Sigmoid colon (tissue), 4 donors: ENCODE measurements at regions not wholly inside any gene's neighbourhood (a gene's known extent, or its start where the extent isn't known, plus 50 kb on each side); places are given as distances from the start of the nearest gene placed in this dataset.

Experiments
- EP300 ChIP-seq, 4 donors: sonication (generic); formaldehyde crosslinking; IDR thresholded peaks; one replicate each; pipeline ENCODE4 v1.6.1; 2017; ENCODE audit warnings: antibody characterized with exemption in 4 of 4
- TF ChIP-seq, protein P1 (sequence below), 4 experiments: fragments of 450-650 bp in 3 of 4; fragments of 200-600 bp in 1 of 4; IDR thresholded peaks; one replicate each; pipeline ENCODE4 v1.5.1; 2016 to 2019; ENCODE audit warnings: antibody characterized with exemption in 4 of 4, mild to moderate bottlenecking in 3 of 4, moderate library complexity in 2 of 4

DNA sequence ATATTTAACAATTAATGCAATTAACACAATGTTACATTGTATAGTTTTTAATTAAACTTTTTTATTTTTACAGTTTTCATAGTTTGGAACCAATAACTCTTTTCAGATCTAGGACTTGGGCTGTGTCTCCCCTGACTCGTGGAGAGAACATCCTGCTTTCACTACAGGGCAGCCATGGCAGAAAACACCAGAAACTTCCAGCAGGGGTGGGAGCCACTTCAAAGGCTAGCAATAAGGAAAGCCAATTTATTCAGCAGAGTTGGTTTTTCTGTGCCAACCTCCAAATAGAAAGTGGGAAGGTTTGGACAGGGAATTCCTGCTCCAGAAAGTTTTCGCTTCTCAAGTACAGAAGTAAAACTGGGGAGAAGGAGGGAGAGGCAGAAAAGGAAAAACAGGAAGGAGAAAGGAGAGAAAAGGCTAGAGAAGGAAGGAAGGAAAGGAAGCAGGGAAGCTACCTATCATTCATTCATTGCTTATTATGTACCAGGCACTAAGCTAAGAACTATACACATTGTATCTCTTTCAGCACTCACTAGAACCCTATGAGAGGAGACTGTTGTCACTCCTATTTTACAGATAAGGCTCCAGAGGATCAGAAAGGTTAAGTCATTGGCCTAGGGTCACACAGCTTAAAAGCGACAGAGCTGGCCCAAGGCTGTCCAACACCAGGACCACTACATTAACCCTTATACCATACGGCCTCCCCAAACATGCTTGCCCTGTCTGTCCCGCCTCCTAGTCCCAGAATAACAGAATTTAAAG lies 54.8 kb upstream of the CREB3L1 start:
- no peak for TF ChIP-seq EP300 (IDR thresholded peaks at IDR 0.05)
- TF ChIP-seq, protein P1, sequence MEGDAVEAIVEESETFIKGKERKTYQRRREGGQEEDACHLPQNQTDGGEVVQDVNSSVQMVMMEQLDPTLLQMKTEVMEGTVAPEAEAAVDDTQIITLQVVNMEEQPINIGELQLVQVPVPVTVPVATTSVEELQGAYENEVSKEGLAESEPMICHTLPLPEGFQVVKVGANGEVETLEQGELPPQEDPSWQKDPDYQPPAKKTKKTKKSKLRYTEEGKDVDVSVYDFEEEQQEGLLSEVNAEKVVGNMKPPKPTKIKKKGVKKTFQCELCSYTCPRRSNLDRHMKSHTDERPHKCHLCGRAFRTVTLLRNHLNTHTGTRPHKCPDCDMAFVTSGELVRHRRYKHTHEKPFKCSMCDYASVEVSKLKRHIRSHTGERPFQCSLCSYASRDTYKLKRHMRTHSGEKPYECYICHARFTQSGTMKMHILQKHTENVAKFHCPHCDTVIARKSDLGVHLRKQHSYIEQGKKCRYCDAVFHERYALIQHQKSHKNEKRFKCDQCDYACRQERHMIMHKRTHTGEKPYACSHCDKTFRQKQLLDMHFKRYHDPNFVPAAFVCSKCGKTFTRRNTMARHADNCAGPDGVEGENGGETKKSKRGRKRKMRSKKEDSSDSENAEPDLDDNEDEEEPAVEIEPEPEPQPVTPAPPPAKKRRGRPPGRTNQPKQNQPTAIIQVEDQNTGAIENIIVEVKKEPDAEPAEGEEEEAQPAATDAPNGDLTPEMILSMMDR (IDR thresholded peaks at IDR 0.05), result no peak
